H9 (cell line): ENCODE measurements at regions not wholly inside any gene's neighbourhood (a gene's known extent, or its start where the extent isn't known, plus 50 kb on each side); places are given as distances from the start of the nearest gene placed in this dataset.
"Not testable (repeated sequence)": the region's sequence is repeated elsewhere in the genome, so short reads cannot be mapped to it uniquely, and the experiment has no call there.

Experiments
- DNase-seq: peaks from one replicate; pipeline ENCODE4 v3.0.0-alpha.2; 2017
- H2AFZ ChIP-seq: one replicate; pipeline ENCODE4 v1.6.1; 2013; ENCODE audit warnings: mild to moderate bottlenecking, low read length, control low read depth, moderate library complexity
- H2AK5ac ChIP-seq: 2 replicates; pipeline ENCODE4 v1.6.1; 2013; ENCODE audit warnings: low read length, control low read depth, mixed read lengths; ENCODE audit not compliant: insufficient read length
- H2BK120ac ChIP-seq: one replicate; pipeline ENCODE4 v1.6.1; 2013; ENCODE audit warnings: low read depth, mild to moderate bottlenecking, low read length, control low read depth, inconsistent platforms; ENCODE audit not compliant: poor library complexity, severe bottlenecking
- H2BK12ac ChIP-seq: 2 replicates; pipeline ENCODE4 v1.6.1; 2013; ENCODE audit warnings: low read length, control low read depth, mixed read lengths, low read depth; ENCODE audit not compliant: insufficient read length
- H2BK15ac ChIP-seq: 2 replicates; pipeline ENCODE4 v1.6.1; 2013; ENCODE audit warnings: low read depth, low read length, control low read depth
- H2BK20ac ChIP-seq: one replicate; pipeline ENCODE4 v1.6.1; 2013; ENCODE audit warnings: low read depth, mild to moderate bottlenecking, low read length, control low read depth, inconsistent platforms; ENCODE audit not compliant: poor library complexity, severe bottlenecking
- H2BK5ac ChIP-seq: 2 replicates; pipeline ENCODE4 v1.6.1; 2013; ENCODE audit warnings: low read length, control low read depth, mixed read lengths; ENCODE audit not compliant: insufficient read length
- H3K14ac ChIP-seq: 2 replicates; pipeline ENCODE4 v1.6.1; 2013; ENCODE audit warnings: low read length, control low read depth; ENCODE audit not compliant: insufficient read depth
- H3K18ac ChIP-seq: 2 replicates; pipeline ENCODE4 v1.6.1; 2013; ENCODE audit warnings: low read depth, mild to moderate bottlenecking, mixed read lengths, low read length, control low read depth; ENCODE audit not compliant: insufficient read length
- H3K23ac ChIP-seq: 2 replicates; pipeline ENCODE4 v1.6.1; 2013; ENCODE audit warnings: low read length, control low read depth, mixed read lengths, low read depth; ENCODE audit not compliant: insufficient read length
- H3K23me2 ChIP-seq: 2 replicates; pipeline ENCODE4 v1.6.1; 2013; ENCODE audit warnings: low read depth, mild to moderate bottlenecking, mixed read lengths, low read length, control low read depth; ENCODE audit not compliant: insufficient read length, poor library complexity, severe bottlenecking
- H3K27ac ChIP-seq: 2 replicates; pipeline ENCODE4 v1.5.1; 2013; ENCODE audit warnings: low read length, control low read depth, mixed read lengths, low read depth; ENCODE audit not compliant: insufficient read length
- H3K27me3 ChIP-seq: 2 replicates; pipeline ENCODE4 v1.6.1; 2013; ENCODE audit warnings: low read length, control low read depth, inconsistent platforms; ENCODE audit not compliant: insufficient read depth
- H3K4ac ChIP-seq: 2 replicates; pipeline ENCODE4 v1.6.1; 2013; ENCODE audit warnings: low read depth, mild to moderate bottlenecking, control low read depth, inconsistent platforms, low read length, moderate library complexity
- H3K4me1 ChIP-seq: 2 replicates; pipeline ENCODE4 v1.6.1; 2013; ENCODE audit warnings: low read length, control low read depth, inconsistent platforms; ENCODE audit not compliant: insufficient read depth
- H3K4me2 ChIP-seq: 2 replicates; pipeline ENCODE4 v1.6.1; 2013; ENCODE audit warnings: low read length, control low read depth, mixed read lengths; ENCODE audit not compliant: insufficient read length, insufficient read depth
- H3K56ac ChIP-seq: 2 replicates; pipeline ENCODE4 v1.6.1; 2013; ENCODE audit warnings: low read depth, mild to moderate bottlenecking, mixed read lengths, low read length, control low read depth; ENCODE audit not compliant: insufficient read length
- H3K79me1 ChIP-seq: 2 replicates; pipeline ENCODE4 v1.6.1; 2013; ENCODE audit warnings: low read depth, mild to moderate bottlenecking, moderate library complexity, low read length, control low read depth, inconsistent platforms; ENCODE audit not compliant: insufficient read depth, poor library complexity, severe bottlenecking
- H3K79me2 ChIP-seq: 2 replicates; pipeline ENCODE4 v1.6.1; 2013; ENCODE audit warnings: low read length, control low read depth, inconsistent platforms; ENCODE audit not compliant: insufficient read depth
- H3K9ac ChIP-seq: 2 replicates; pipeline ENCODE4 v1.6.1; 2013; ENCODE audit warnings: low read length, control low read depth, mixed read lengths; ENCODE audit not compliant: insufficient read length; ENCODE audit errors: extremely low read depth
- H3K9me3 ChIP-seq: one replicate; pipeline ENCODE4 v1.6.1; 2013; ENCODE audit warnings: low read depth, low read length, inconsistent platforms; ENCODE audit not compliant: control insufficient read depth
- H3T11ph ChIP-seq: one replicate; pipeline ENCODE4 v1.6.1; 2013; ENCODE audit warnings: mild to moderate bottlenecking, low read length, control low read depth, inconsistent platforms
- H4K20me1 ChIP-seq: one replicate; pipeline ENCODE4 v1.6.1; 2013; ENCODE audit not compliant: control insufficient read depth, insufficient read length, insufficient read depth
- H4K5ac ChIP-seq: 2 replicates; pipeline ENCODE4 v1.6.1; 2013; ENCODE audit warnings: low read depth, mild to moderate bottlenecking, mixed read lengths, low read length, control low read depth; ENCODE audit not compliant: insufficient read length
- H4K8ac ChIP-seq: replicated peaks from 2 replicates; pipeline ENCODE4 v1.6.1; 2013; ENCODE audit warnings: low read length, control low read depth, mixed read lengths, low read depth; ENCODE audit not compliant: insufficient read length
- H4K91ac ChIP-seq: 2 replicates; pipeline ENCODE4 v1.6.1; 2013; ENCODE audit warnings: low read depth, mild to moderate bottlenecking, moderate library complexity, mixed read lengths, low read length, control low read depth; ENCODE audit not compliant: insufficient read length
- H3K27ac Mint-ChIP-seq, 3 experiments: 2 replicates in 2 of 3; 3 replicates in 1 of 3; pipeline ENCODE4 v1.8.0; 2020 to 2021; ENCODE audit warnings: mixed read lengths in 3 of 3, mild to moderate bottlenecking in 1 of 3, moderate library complexity in 1 of 3
- H3K27me3 Mint-ChIP-seq: 2 replicates; pipeline ENCODE4 v1.8.0; 2021; ENCODE audit warnings: low read depth, mild to moderate bottlenecking, moderate library complexity, mixed read lengths
- H3K36me3 Mint-ChIP-seq, 3 experiments: 2 replicates in 2 of 3; 3 replicates in 1 of 3; pipeline ENCODE4 v1.8.0; 2020 to 2021; ENCODE audit warnings: low read depth in 3 of 3, mixed read lengths in 3 of 3; ENCODE audit not compliant: insufficient read depth in 1 of 3
- H3K4me1 Mint-ChIP-seq, 2 experiments: 2 replicates each; pipeline ENCODE4 v1.8.0; 2020; ENCODE audit warnings: mixed read lengths in 2 of 2
- H3K4me3 Mint-ChIP-seq, 2 experiments: 2 replicates in 1 of 2; 3 replicates in 1 of 2; pipeline ENCODE4 v1.8.0; 2020 to 2021; ENCODE audit warnings: mild to moderate bottlenecking in 2 of 2, mixed read lengths in 2 of 2, moderate library complexity in 1 of 2
- H3K9me3 Mint-ChIP-seq, 2 experiments: 2 replicates in 1 of 2; 3 replicates in 1 of 2; pipeline ENCODE4 v1.8.0; 2020; ENCODE audit warnings: mild to moderate bottlenecking in 2 of 2, mixed read lengths in 2 of 2, moderate library complexity in 1 of 2
- WGBS: extraction: QIAGEN DNeasy Blood & Tissue Kit; methylation state at CpG from one replicate; pipeline ENCODE4 v1.1.7; 2013; ENCODE audit warnings: missing lambda C conversion rate, low lambda C conversion rate, mixed read lengths; ENCODE audit not compliant: insufficient read length; ENCODE audit errors: extremely low coverage; 5-methylcytosine and 5-hydroxymethylcytosine counted together
- TF ChIP-seq, protein P1 (sequence below): fragments of 200-600 bp; sonication (generic); conservative IDR thresholded peaks from 3 replicates; pipeline ENCODE4 v1.8.0; 2021; ENCODE audit warnings: antibody characterized with exemption, mild to moderate bottlenecking

DNA sequence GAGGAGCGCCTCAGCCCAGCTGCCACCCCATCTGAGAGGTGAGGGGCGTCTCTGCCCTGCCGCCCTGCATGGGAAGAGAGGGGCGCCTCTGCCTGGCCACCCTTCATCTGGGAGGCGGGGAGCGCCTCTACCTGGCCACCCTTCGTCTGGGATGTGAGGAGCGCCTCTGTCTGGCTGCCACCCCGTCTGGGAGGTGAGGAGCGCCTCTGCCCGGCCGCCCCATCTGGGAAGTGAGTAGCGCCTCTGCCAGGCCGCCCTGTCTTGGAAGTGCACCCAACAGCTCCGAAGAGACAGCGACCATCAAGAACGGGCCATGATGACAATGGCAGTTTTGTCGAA lies 114.4 kb upstream of the CES5A start:
- no peak overlapping the region for H2BK15ac ChIP-seq
- no peak overlapping the region for H3K56ac ChIP-seq
- H3K4me1 ChIP-seq, result no peaks in the 10 kb centered on the region
- H3K9me3 ChIP-seq, result no peaks in the 10 kb centered on the region
- H2BK120ac ChIP-seq, result no peak overlapping the region
- H3K79me2 ChIP-seq, result no peaks in the 10 kb centered on the region
- H3K14ac ChIP-seq, result no peak overlapping the region
- no peaks in the 10 kb centered on the region for H4K20me1 ChIP-seq
- H2AFZ ChIP-seq, result no peak overlapping the region
- no peak overlapping the region for H3K18ac ChIP-seq
- H4K91ac ChIP-seq, result no peak overlapping the region
- H4K8ac ChIP-seq, result no peak overlapping the region
- H2BK12ac ChIP-seq, result no peak overlapping the region
- H2BK5ac ChIP-seq, result no peak overlapping the region
- H3K27me3 ChIP-seq, result no peaks in the 10 kb centered on the region
- Mint-ChIP-seq H3K4me3 (no peak overlapping the region), H3K27ac (no peak overlapping the region), H3K9me3 (peaks cover 12 to 15% of the 10 kb centered on the region in 2 experiments; a peak in 4 of 5 replicates), H3K27me3 (peaks cover 2% of the 10 kb centered on the region; the same call in 1 of the 2 replicates), H3K36me3 (peaks cover 4 to 17% (median 4%) of the 10 kb centered on the region in 3 experiments; a peak in 4 of 7 replicates), H3K4me1 (no peaks in the 10 kb centered on the region)
- H3T11ph ChIP-seq, result no peak overlapping the region
- no CpG with 5 or more reads among the region's 18 CpGs for WGBS
- no peaks in the 10 kb centered on the region for H3K79me1 ChIP-seq
- H2BK20ac ChIP-seq, result no peak overlapping the region
- no peak overlapping the region for H3K9ac ChIP-seq
- no peak overlapping the region for H3K4ac ChIP-seq
- no peak overlapping the region for H4K5ac ChIP-seq
- no peak overlapping the region for H2AK5ac ChIP-seq
- H3K4me2 ChIP-seq, result no peak overlapping the region
- no peak overlapping the region for H3K27ac ChIP-seq
- no peaks in the 10 kb centered on the region for H3K23me2 ChIP-seq
- TF ChIP-seq, protein P1, sequence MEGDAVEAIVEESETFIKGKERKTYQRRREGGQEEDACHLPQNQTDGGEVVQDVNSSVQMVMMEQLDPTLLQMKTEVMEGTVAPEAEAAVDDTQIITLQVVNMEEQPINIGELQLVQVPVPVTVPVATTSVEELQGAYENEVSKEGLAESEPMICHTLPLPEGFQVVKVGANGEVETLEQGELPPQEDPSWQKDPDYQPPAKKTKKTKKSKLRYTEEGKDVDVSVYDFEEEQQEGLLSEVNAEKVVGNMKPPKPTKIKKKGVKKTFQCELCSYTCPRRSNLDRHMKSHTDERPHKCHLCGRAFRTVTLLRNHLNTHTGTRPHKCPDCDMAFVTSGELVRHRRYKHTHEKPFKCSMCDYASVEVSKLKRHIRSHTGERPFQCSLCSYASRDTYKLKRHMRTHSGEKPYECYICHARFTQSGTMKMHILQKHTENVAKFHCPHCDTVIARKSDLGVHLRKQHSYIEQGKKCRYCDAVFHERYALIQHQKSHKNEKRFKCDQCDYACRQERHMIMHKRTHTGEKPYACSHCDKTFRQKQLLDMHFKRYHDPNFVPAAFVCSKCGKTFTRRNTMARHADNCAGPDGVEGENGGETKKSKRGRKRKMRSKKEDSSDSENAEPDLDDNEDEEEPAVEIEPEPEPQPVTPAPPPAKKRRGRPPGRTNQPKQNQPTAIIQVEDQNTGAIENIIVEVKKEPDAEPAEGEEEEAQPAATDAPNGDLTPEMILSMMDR, result no peak
- DNase-seq, result no peak
- no peak overlapping the region for H3K23ac ChIP-seq

- not testable (repeated sequence) for H3K79me1 ChIP-seq, DNase-seq, H3K23ac ChIP-seq, H3K4me1 ChIP-seq, H3K23me2 ChIP-seq, H3K14ac ChIP-seq, H2AFZ ChIP-seq, H4K8ac ChIP-seq, H2BK5ac ChIP-seq, H3K27me3 ChIP-seq, H3K4me3 Mint-ChIP-seq, H3K27ac Mint-ChIP-seq, H2AK5ac ChIP-seq, H3K79me2 ChIP-seq, H2BK20ac ChIP-seq, H3K9ac ChIP-seq, H3K27me3 Mint-ChIP-seq, H3K9me3 ChIP-seq, H3K56ac ChIP-seq, H3T11ph ChIP-seq, H2BK12ac ChIP-seq, H3K4me1 Mint-ChIP-seq, H3K4ac ChIP-seq, H4K5ac ChIP-seq, H3K4me2 ChIP-seq, H2BK15ac ChIP-seq, H4K20me1 ChIP-seq, H3K27ac ChIP-seq, H2BK120ac ChIP-seq, H3K18ac ChIP-seq, H4K91ac ChIP-seq
- H3K9me3 Mint-ChIP-seq, result peaks cover 12 to 15% of the 10 kb centered on the region in 2 experiments; a peak in 4 of 5 replicates
- H3K36me3 Mint-ChIP-seq, result peaks cover 4 to 17% (median 4%) of the 10 kb centered on the region in 3 experiments; a peak in 4 of 7 replicates
- no CpG with 5 or more reads among the region's 48 CpGs for WGBS
Observed at GRCh38 chr16:55988850-55989568, 113.8 kb upstream of the CES5A start.
